Body of pancreas (tissue), 4 donors: ENCODE measurements at regions not wholly inside any gene's neighbourhood (a gene's known extent, or its start where the extent isn't known, plus 50 kb on each side); places are given as distances from the start of the nearest gene placed in this dataset.

Experiments
- ATAC-seq: fragments of 150-250 bp; one replicate; pipeline ENCODE4 v1.9.1; 2016
- DNase-seq, 4 donors: peaks; one replicate each; pipeline ENCODE4 v3.0.0-alpha.2; 2019
- H3K27ac ChIP-seq, 4 donors: fragments of 200-600 bp; sonication (generic); 1 replicate in 3 of 4; 2 replicates in 1 of 4; pipeline versions ENCODE4 v1.5.1 to v1.6.1; 2016 to 2019; ENCODE audit warnings: mild to moderate bottlenecking in 1 of 4, mixed read lengths in 1 of 4, moderate library complexity in 1 of 4
- H3K27me3 ChIP-seq, 2 donors: fragments of 200-600 bp; sonication (generic); one replicate each; pipeline ENCODE4 v1.6.0; 2016; ENCODE audit warnings: mild to moderate bottlenecking in 1 of 2
- H3K36me3 ChIP-seq, 2 donors: fragments of 200-600 bp; sonication (generic); replicated peaks in 1 of 2; 2 replicates each; pipeline ENCODE4 v1.5.1; 2016; ENCODE audit warnings: low read depth in 2 of 2; ENCODE audit not compliant: insufficient read depth in 1 of 2
- H3K4me1 ChIP-seq: fragments of 200-600 bp; sonication (generic); one replicate; pipeline ENCODE4 v1.6.0; 2016
- H3K4me3 ChIP-seq, 2 donors: fragments of 200-600 bp; sonication (generic); 1 replicate in 1 of 2; 2 replicates in 1 of 2; pipeline ENCODE4 v1.5.1; 2016 to 2019
- H3K9me3 ChIP-seq, 3 donors: fragments of 200-600 bp; sonication (generic); 1 replicate in 2 of 3; 2 replicates in 1 of 3; pipeline ENCODE4 v1.5.1; 2016
- CTCF ChIP-seq, 7 experiments: fragments of 450-650 bp in 4 of 7; fragments of 200-600 bp in 3 of 7; sonication (generic) in 3 of 7; IDR thresholded peaks; one replicate each; pipeline ENCODE4 v1.5.1; 2016 to 2019; ENCODE audit warnings: antibody characterized with exemption in 7 of 7
- POLR2A ChIP-seq, 3 donors: fragments of 450-650 bp; IDR thresholded peaks; one replicate each; pipeline ENCODE4 v1.6.1; 2016; ENCODE audit warnings: antibody characterized with exemption in 3 of 3, mild to moderate bottlenecking in 2 of 3
- WGBS, 2 donors: methylation state at CpG; one replicate each; pipeline ENCODE4 v1.1.5; 2017; 5-methylcytosine and 5-hydroxymethylcytosine counted together
- intact Hi-C: fragments of 100-400 bp; cut with DNase I; formaldehyde crosslinking; loops from one replicate; pipeline ENCODE4 v1.15.1; 2023

- TF ChIP-seq POLR2A (IDR thresholded peaks at IDR 0.05) = no peak
- no peak for TF ChIP-seq CTCF (IDR thresholded peaks at IDR 0.05)
- no peak overlapping the region for H3K4me3 ChIP-seq
- no peaks in the 10 kb centered on the region for H3K4me1 ChIP-seq
- 86 to 88% methylated on average over 3 of the region's 3 CpGs for WGBS, 2 donors
- ATAC-seq (no peak), DNase-seq (no peak)
- H3K9me3 ChIP-seq = peaks cover 0 to 6% (median 0%) of the 10 kb centered on the region in 3 donors
- intact Hi-C loops = no loop called here
- no peak overlapping the region for H3K27ac ChIP-seq
- H3K36me3 ChIP-seq = no peaks in the 10 kb centered on the region
- no peaks in the 10 kb centered on the region for H3K27me3 ChIP-seq
Observed at GRCh38 chr2:38498045-38498481, 104.7 kb downstream of the HNRNPLL start.

GRCh38 chr2:38497670-38498037 is 105.1 kb downstream of the HNRNPLL start:
- TF ChIP-seq CTCF (IDR thresholded peaks at IDR 0.05) (no peak), POLR2A (IDR thresholded peaks at IDR 0.05) (no peak)
- WGBS, 2 donors = 45 to 46% methylated on average over 3 of the region's 3 CpGs
- DNase-seq = no peak
- no peak for ATAC-seq
- Histone ChIP-seq H3K27me3 (no peaks in the 10 kb centered on the region), H3K27ac (no peak overlapping the region), H3K9me3 (peaks cover 0 to 6% (median 0%) of the 10 kb centered on the region in 3 donors), H3K4me3 (no peak overlapping the region), H3K4me1 (no peaks in the 10 kb centered on the region), H3K36me3 (no peaks in the 10 kb centered on the region)
- intact Hi-C loops = no loop called here

- no peaks in the 10 kb centered on the region for H3K36me3 ChIP-seq
- DNase-seq (no peak), ATAC-seq (no peak)
- H3K9me3 ChIP-seq = peaks cover 0 to 5% (median 0%) of the 10 kb centered on the region in 3 donors
- 74 to 83% methylated on average over 8 of the region's 8 CpGs for WGBS, 2 donors
- H3K4me1 ChIP-seq = no peaks in the 10 kb centered on the region
- no peak overlapping the region for H3K4me3 ChIP-seq
- no peaks in the 10 kb centered on the region for H3K27me3 ChIP-seq
- no peak overlapping the region for H3K27ac ChIP-seq
- TF ChIP-seq POLR2A (IDR thresholded peaks at IDR 0.05) (no peak), CTCF (IDR thresholded peaks at IDR 0.05) (no peak)
- intact Hi-C loops = no loop called here
Observed at GRCh38 chr2:38496927-38497669, 105.6 kb downstream of the HNRNPLL start.

- Histone ChIP-seq H3K4me1 (no peaks in the 10 kb centered on the region), H3K36me3 (no peaks in the 10 kb centered on the region), H3K27me3 (no peaks in the 10 kb centered on the region), H3K4me3 (no peak overlapping the region), H3K9me3 (no peaks in the 10 kb centered on the region), H3K27ac (no peak overlapping the region)
- intact Hi-C loops = no loop called here
- 63 to 85% methylated on average over 2 of the region's 2 CpGs for WGBS, 2 donors
- TF ChIP-seq CTCF (IDR thresholded peaks at IDR 0.05) = no peak
- no peak for TF ChIP-seq POLR2A (IDR thresholded peaks at IDR 0.05)
- ATAC-seq = no peak
- no peak for DNase-seq
Observed at GRCh38 chr2:38495880-38496279, 106.8 kb downstream of the HNRNPLL start.

GRCh38 chr2:38494394-38494793 is 108.3 kb downstream of the HNRNPLL start:
- WGBS, 2 donors = 59 to 73% methylated on average over 5 of the region's 5 CpGs
- Histone ChIP-seq H3K4me1 (no peaks in the 10 kb centered on the region), H3K27me3 (no peaks in the 10 kb centered on the region), H3K4me3 (no peak overlapping the region), H3K27ac (no peak overlapping the region), H3K9me3 (no peaks in the 10 kb centered on the region), H3K36me3 (no peaks in the 10 kb centered on the region)
- DNase-seq = no peak
- ATAC-seq = no peak
- TF ChIP-seq CTCF (IDR thresholded peaks at IDR 0.05) = no peak
- TF ChIP-seq POLR2A (IDR thresholded peaks at IDR 0.05) = no peak
- intact Hi-C loops = no loop called here
